ENCODE measurements at regions not wholly inside any gene's neighbourhood (a gene's known extent, or its start where the extent isn't known, plus 50 kb on each side); places are given as distances from the start of the nearest gene placed in this dataset.

GRCh38 chr11:15882876-15883454, 473.4 kb downstream of the SOX6 start:
- no peaks in the 10 kb centered on the region for H3K9me3 Mint-ChIP-seq
- POLR2A ChIA-PET: no interaction called here
- H3K27ac Mint-ChIP-seq: no peak overlapping the region
- H3K27me3 Mint-ChIP-seq: peaks cover 2% of the 10 kb centered on the region
- no peak overlapping the region for H3K4me3 Mint-ChIP-seq
- intact Hi-C loops (cut with micrococcal nuclease): no loop called here
- CTCF ChIA-PET: no interaction called here
- H3K4me1 Mint-ChIP-seq (ENCODE audit: low read depth): no peaks in the 10 kb centered on the region
- no peaks in the 10 kb centered on the region for H3K36me3 Mint-ChIP-seq
- DNase-seq: no peak

- ChIA-PET CTCF (no interaction called here), POLR2A (no interaction called here)
- H3K4me3 Mint-ChIP-seq: no peak overlapping the region
- no peaks in the 10 kb centered on the region for H3K9me3 Mint-ChIP-seq
- no peak for DNase-seq
- no peak overlapping the region for H3K27ac Mint-ChIP-seq
- intact Hi-C loops (cut with micrococcal nuclease): no loop called here
- no peaks in the 10 kb centered on the region for H3K4me1 Mint-ChIP-seq (ENCODE audit: low read depth)
- peaks cover 2% of the 10 kb centered on the region for H3K27me3 Mint-ChIP-seq
- no peaks in the 10 kb centered on the region for H3K36me3 Mint-ChIP-seq
These were observed 472.9 kb downstream of the SOX6 start for GRCh38 chr11:15883455-15883920.

DNA sequence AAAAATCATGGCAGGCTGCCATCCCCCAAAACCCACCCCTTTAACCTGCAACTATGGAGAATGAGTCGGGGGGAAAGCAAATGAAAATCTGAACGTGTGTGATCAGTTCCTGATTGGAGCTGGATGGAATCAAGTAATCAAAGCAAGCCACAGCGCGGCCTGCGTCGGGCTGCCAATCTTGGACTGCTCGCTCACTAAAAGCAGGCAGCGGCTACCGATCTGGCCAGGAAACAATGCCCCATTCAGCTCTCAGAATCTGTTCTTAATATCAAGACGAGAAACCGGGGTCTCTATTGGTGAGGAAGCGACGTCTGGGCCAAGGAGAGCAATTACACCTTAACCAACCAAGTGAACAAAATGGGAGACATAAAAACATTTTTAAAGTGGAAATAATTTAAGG, 472.2 kb downstream of the SOX6 start:
- Mint-ChIP-seq H3K27me3 (peaks cover 2% of the 10 kb centered on the region), H3K4me1 (ENCODE audit: low read depth) (no peaks in the 10 kb centered on the region), H3K27ac (no peak overlapping the region), H3K4me3 (no peak overlapping the region), H3K9me3 (no peaks in the 10 kb centered on the region), H3K36me3 (no peaks in the 10 kb centered on the region)
- intact Hi-C loops (cut with micrococcal nuclease): no loop called here
- ChIA-PET CTCF (no interaction called here), POLR2A (no interaction called here)
- DNase-seq: no peak

GRCh38 chr11:15884777-15885540, 471.4 kb downstream of the SOX6 start:
- Mint-ChIP-seq H3K4me1 (ENCODE audit: low read depth) (no peaks in the 10 kb centered on the region), H3K36me3 (no peaks in the 10 kb centered on the region), H3K4me3 (no peak overlapping the region), H3K27ac (no peak overlapping the region), H3K27me3 (no peaks in the 10 kb centered on the region), H3K9me3 (no peaks in the 10 kb centered on the region)
- ChIA-PET CTCF (no interaction called here), POLR2A (no interaction called here)
- DNase-seq: no peak
- intact Hi-C loops (cut with micrococcal nuclease): no loop called here

DNA sequence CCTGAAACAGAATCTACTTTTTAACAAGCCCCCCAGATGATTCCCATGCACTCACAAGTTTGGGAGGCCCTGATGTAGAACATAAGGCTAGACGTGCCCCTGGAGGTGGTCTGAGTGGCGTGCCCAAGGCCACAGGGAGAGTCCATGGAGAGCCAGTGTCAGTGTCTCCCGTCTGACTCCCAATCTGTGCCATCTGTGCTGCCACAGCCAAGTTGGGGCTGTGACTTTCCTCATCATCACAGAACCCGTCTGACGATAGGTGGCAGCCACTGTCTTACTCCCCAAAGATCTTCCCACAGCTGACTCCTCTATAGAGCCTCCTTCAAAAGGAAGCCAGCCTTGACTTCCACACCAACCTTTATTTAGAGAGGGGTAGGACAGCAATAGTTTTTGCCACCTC, 470.5 kb downstream of the SOX6 start:
- ChIA-PET CTCF (no interaction called here), POLR2A (no interaction called here)
- Mint-ChIP-seq H3K27ac (no peak overlapping the region), H3K9me3 (no peaks in the 10 kb centered on the region), H3K4me3 (no peak overlapping the region), H3K36me3 (no peaks in the 10 kb centered on the region), H3K27me3 (no peaks in the 10 kb centered on the region), H3K4me1 (ENCODE audit: low read depth) (no peaks in the 10 kb centered on the region)
- no peak for DNase-seq
- intact Hi-C loops (cut with micrococcal nuclease): no loop called here

DNA sequence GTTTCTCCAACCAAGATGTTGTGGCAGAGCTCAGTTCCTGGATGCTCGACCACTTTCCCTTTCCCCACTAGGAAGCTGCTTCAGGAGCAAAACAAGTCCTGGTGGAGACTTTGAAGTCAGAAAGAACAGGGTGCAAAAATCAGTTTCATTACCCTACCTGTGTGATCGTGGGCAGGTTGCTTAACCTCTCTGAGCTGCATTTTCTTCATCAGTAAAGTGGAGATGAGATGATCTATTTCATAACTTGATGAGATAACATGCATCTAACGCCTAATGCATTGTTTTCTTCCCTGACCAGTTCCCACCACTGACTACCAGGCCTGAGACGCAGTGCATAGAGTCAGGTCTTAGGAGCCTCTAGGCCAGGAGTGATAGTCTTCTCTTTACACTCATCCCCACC, 470.0 kb downstream of the SOX6 start:
- H3K4me3 Mint-ChIP-seq: no peak overlapping the region
- no peaks in the 10 kb centered on the region for H3K4me1 Mint-ChIP-seq (ENCODE audit: low read depth)
- no peaks in the 10 kb centered on the region for H3K36me3 Mint-ChIP-seq
- no peak overlapping the region for H3K27ac Mint-ChIP-seq
- ChIA-PET CTCF (no interaction called here), POLR2A (no interaction called here)
- H3K27me3 Mint-ChIP-seq: no peaks in the 10 kb centered on the region
- intact Hi-C loops (cut with micrococcal nuclease): no loop called here
- no peak for DNase-seq
- H3K9me3 Mint-ChIP-seq: no peaks in the 10 kb centered on the region

DNA sequence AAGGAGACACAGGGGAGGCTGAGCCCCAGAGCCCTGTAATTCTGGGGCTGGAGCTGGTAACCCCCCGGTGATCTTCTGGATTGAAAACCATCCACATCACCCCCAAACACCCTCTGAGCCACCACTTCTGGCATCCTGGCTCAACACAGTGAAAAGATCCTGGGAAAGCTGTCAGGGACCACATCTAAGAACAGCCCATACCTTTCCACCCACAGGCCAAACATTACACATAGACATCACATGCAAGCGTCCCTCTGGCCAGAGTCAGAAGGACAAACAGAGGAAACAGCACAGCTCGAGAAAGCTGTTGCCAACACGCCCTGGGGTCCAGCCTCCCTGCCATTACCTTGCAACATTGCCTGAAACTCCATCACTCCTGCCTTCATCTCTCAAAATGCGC, 469.5 kb downstream of the SOX6 start:
- POLR2A ChIA-PET: no interaction called here
- Mint-ChIP-seq H3K4me1 (ENCODE audit: low read depth) (no peaks in the 10 kb centered on the region), H3K9me3 (no peaks in the 10 kb centered on the region), H3K4me3 (no peak overlapping the region), H3K27me3 (no peaks in the 10 kb centered on the region), H3K27ac (no peak overlapping the region), H3K36me3 (no peaks in the 10 kb centered on the region)
- CTCF ChIA-PET: no interaction called here
- intact Hi-C loops (cut with micrococcal nuclease): no loop called here
- DNase-seq: no peak

GRCh38 chr11:15888556-15889345, 467.6 kb downstream of the SOX6 start:
- CTCF ChIA-PET: interaction anchor here (0.5 kb wide), 1 partner anchor 241 kb away, joined by 3 read pairs; no protein-coding TSS in a partner anchor
- H3K4me1 Mint-ChIP-seq (ENCODE audit: low read depth): no peaks in the 10 kb centered on the region
- no peak for DNase-seq
- no peak overlapping the region for H3K4me3 Mint-ChIP-seq
- no peaks in the 10 kb centered on the region for H3K27me3 Mint-ChIP-seq
- no peaks in the 10 kb centered on the region for H3K9me3 Mint-ChIP-seq
- H3K36me3 Mint-ChIP-seq: no peaks in the 10 kb centered on the region
- POLR2A ChIA-PET: no interaction called here
- no peak overlapping the region for H3K27ac Mint-ChIP-seq
- intact Hi-C loops (cut with micrococcal nuclease): no loop called here

DNA sequence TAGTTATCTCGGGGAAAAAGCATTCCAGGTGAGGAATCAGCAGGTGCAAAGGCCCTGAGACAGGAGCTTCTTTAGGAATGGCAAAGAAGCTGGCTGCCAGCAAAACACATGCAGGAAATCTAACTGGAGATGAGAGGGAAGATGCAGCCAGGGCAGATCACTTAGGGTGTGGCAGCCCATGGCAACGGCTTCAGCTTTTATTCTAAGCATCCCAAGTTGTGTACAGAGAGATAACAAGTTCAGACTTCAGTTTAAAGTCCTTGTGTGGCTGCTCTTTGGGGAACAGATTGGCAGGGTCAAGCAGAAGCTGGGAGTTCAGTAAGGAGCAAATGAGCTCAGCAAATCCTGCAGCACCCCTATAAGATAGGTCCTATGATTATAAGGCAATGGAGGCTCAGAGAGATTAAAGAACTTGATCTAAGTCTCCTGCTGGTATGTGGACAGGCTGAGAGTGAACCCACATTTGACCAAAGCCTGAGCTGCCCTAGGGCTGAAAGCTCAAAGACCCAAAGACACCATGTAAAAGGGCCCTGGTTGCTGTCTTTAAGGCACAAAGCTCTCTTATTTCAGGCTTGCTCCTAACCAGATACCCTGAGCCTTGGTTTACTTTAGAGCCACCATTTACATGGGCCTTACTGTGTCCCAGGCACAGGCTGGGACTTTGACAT, 466.8 kb downstream of the SOX6 start:
- no peak for DNase-seq
- no peak overlapping the region for H3K27ac Mint-ChIP-seq
- CTCF ChIA-PET: interaction anchor here (0.5 kb wide), 1 partner anchor 242 kb away, joined by 3 read pairs; no protein-coding TSS in a partner anchor
- H3K9me3 Mint-ChIP-seq: no peaks in the 10 kb centered on the region
- H3K4me1 Mint-ChIP-seq (ENCODE audit: low read depth): no peaks in the 10 kb centered on the region
- H3K36me3 Mint-ChIP-seq: no peaks in the 10 kb centered on the region
- H3K27me3 Mint-ChIP-seq: no peaks in the 10 kb centered on the region
- POLR2A ChIA-PET: no interaction called here
- intact Hi-C loops (cut with micrococcal nuclease): no loop called here
- H3K4me3 Mint-ChIP-seq: no peak overlapping the region

GRCh38 chr11:15890031-15890713, 466.2 kb downstream of the SOX6 start:
- intact Hi-C loops (cut with micrococcal nuclease): no loop called here
- H3K27me3 Mint-ChIP-seq: no peaks in the 10 kb centered on the region
- CTCF ChIA-PET: no interaction called here

DNA sequence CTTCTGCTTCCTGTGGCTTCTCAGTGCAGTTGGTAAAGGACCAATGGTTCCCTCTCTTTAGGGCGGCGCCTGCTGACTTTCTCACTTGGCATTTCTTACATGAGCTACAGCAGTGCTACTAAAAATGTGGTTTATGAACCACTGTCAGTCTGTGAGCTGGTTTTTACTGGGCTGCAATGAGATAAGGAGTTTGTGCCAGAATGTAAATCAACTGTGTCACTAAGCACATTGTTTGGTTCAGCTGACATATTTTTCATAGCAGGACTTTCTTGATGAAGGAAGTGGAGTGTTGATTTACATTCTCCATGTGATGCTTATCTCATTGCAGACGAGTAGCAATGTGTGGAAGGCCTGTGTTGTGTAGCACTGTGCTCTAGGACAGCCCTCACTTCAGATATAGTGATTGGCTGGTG, 463.3 kb downstream of the SOX6 start:
- no peaks in the 10 kb centered on the region for H3K27me3 Mint-ChIP-seq
- no peak for DNase-seq
- intact Hi-C loops (cut with micrococcal nuclease): no loop called here
- no peak overlapping the region for H3K4me3 Mint-ChIP-seq
- H3K36me3 Mint-ChIP-seq: no peaks in the 10 kb centered on the region
- CTCF ChIA-PET: no interaction called here
- POLR2A ChIA-PET: no interaction called here
- H3K27ac Mint-ChIP-seq: no peak overlapping the region
- H3K4me1 Mint-ChIP-seq (ENCODE audit: low read depth): no peaks in the 10 kb centered on the region
- H3K9me3 Mint-ChIP-seq: no peaks in the 10 kb centered on the region

More at GRCh38 chr11:15890031-15890713, 466.2 kb downstream of the SOX6 start:
- Mint-ChIP-seq H3K27ac (no peak overlapping the region), H3K4me3 (no peak overlapping the region), H3K36me3 (no peaks in the 10 kb centered on the region), H3K9me3 (no peaks in the 10 kb centered on the region), H3K4me1 (ENCODE audit: low read depth) (no peaks in the 10 kb centered on the region)
- POLR2A ChIA-PET: no interaction called here
- DNase-seq: no peak

DNA sequence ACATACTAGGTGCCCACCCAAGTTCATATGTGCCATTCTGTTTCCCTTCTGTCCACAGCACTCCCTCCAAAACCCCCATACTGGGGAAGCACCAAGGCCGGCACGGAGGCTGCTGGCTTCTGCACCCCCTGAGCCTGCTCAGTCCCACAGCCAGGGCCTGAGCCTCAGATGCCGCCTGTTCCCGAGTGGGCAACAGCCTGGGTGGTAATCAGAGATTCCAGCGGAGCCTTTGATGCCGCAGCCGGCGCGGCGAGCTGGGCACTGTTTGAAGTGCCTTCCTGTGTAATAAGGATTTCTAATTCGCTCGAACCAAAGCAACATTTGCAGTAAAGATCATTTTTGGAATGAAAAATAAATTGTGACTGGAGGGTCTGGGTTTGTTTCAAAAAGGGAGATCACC, 460.3 kb downstream of the SOX6 start:
- Mint-ChIP-seq H3K4me1 (ENCODE audit: low read depth) (no peaks in the 10 kb centered on the region), H3K9me3 (no peaks in the 10 kb centered on the region), H3K36me3 (no peaks in the 10 kb centered on the region), H3K27ac (no peak overlapping the region), H3K27me3 (no peaks in the 10 kb centered on the region), H3K4me3 (no peak overlapping the region)
- CTCF ChIA-PET: no interaction called here
- intact Hi-C loops (cut with micrococcal nuclease): no loop called here
- DNase-seq: no peak
- POLR2A ChIA-PET: no interaction called here

All from activated CD4-positive, alpha-beta memory T cell treated with anti-CD3 and anti-CD28 coated beads for 36 hours (primary cell).